Occipital lobe (tissue), 1 donor: ENCODE measurements at regions not wholly inside any gene's neighbourhood (a gene's known extent, or its start where the extent isn't known, plus 50 kb on each side); places are given as distances from the start of the nearest gene placed in this dataset.
"Not testable (repeated sequence)": the region's sequence is repeated elsewhere in the genome, so short reads cannot be mapped to it uniquely, and the experiment has no call there.

ENCODE experiments used
- DNase-seq: peaks from one replicate; lab custom pipeline; 2025; lab: John Stamatoyannopoulos, UW

DNA sequence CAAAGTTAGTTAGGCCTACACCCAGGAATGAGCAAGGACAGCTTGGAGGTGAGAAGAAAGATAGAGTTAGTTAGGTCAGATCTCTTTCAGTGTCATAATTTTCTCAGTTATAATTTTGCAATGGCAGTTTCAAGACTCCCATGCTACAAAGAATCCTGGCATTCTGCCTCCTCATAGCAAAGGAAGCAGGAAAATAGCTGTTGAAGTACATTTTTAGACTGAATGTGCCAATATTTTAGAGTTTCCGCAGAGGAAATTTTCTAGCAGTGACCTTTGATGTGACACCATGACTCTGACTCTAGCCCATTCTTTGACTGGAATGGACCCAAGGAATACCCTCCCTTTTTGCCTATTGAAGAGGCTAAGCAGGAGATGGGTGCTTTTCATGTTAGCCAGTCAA lies 371.7 kb downstream of the PIK3C3 start:
- no peak for DNase-seq

DNA sequence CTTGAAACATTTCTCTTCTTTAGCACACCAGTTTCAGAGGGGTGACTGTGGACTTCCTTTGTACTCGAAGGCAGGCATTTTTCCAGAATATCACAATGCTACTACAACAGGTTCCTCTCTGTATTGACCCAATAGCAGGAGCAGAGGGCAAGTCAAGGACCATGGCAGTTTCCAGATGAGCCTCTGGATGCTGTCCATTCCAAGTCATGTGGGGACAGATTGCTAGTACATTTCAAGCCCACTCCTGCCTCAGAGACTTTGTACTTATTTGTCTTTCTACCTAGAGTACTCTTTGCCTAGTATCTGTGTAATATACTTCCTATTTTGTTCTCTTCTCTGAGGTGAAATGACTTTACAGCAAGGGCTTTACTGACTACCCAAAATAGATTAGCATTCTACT lies 373.9 kb downstream of the PIK3C3 start:
- no peak for DNase-seq

DNA sequence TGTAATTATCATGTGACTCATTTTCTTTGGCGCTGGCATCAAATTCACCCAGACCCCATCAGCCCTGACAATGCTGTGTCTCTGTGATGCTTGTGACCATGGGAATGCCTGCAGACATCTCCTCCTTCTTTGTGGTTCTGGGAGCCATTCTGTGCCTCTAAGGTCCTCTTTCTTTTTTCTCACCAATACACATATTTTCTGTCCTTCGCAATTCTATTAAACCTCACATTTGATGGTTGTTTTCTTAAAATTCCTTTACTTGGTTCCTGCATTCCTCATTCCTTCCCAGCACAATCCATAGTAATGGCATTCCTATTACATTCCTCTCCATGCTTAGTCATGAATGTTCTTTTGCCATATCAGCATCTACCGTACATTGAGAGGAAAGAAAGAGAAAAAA lies 375.3 kb downstream of the PIK3C3 start:
- DNase-seq: no peak

DNA sequence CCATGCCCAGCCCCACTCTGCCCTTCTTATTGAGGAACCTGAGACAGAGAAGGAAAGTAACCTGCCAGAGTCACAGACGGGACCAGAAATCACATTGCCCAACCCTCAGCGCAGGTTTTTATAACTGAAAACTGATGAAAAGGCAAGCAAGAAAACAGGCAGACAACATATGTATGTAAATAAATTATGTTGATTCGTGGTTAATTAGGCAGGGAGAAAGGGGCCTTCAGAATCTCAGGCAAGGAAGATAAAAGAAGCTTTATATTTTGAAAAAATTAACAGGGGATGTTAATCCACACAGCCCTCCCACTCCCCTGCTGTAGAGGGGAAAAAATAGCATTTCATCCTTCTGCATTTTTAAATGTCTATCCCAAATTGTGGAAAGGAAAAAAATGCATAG lies 378.5 kb downstream of the PIK3C3 start:
- DNase-seq: no peak

DNA sequence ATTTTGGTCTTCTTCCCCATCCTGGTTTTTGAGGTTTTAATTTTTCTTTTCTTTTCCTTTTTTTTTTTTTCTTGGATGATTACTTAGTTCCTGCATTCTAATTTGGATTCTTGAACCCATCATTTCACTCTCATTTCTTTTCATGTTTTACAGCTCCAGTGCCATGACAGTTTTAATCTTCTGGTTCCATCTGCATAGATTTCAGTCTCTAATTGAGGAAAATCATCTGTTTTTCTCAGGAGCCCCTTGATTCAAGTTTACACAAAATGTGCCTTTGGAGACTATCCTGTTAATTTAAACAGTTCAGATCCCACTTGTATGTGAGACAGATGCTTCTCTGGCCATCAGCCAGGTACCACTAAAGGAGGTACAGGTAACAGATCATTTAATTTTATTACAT lies 379.9 kb downstream of the PIK3C3 start:
- no peak for DNase-seq

DNA sequence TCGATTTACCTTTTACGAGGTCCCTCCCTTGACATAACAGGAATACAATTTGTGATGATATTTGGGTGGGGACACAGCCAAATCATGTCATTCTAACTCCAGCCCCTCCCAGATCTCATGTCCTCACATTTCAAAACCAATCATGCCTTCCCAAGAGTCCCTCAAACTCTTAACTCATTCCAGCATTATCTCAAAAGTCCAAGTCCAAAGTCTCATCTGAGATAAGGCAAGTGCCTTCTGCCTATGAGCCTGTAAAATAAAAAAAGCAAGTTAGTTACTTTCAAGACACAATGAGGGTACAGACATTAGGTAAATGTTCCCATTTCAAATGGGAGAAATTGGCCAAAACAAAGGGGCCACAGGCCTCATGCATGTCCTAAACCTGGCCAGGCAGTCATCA lies 381.1 kb downstream of the PIK3C3 start:
- DNase-seq: no peak

DNA sequence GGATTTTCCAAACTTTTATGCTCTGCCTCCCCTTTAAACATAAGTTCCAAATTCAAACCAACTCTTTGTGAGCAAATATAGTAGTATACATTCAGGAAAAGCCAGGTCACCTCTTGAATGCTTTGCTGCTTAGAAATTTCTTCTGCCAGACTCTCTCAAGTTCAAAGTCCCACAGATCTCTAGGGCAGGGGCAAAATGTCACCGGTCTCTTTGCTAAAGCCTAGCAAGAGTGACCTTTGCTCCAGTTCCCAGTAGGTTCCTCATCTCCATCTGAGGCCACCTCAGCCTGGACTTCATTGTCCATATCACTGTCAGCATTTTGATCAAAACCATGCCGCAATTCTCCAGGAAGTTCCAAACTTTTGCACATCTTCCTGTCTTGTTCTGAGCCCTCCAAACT lies 382.3 kb downstream of the PIK3C3 start:
- DNase-seq: not testable (repeated sequence)

DNA sequence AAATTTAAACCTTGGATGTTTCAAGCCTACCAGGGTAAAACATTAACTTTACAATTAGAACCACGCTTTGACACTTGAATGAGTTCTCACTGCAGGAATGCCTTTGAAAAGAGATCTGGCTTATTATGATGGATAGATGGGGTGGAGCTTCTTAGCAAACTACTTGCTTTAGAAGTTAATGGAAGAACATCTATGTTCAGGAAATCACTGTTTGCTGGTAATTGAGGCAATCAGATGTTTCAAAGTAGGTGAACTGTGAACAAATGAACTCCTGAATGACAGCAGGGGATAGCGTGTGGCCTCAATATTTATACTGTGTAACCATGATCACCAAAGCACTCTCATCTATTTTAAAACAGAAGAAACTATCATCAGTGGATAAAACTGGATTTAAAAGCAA lies 383.6 kb downstream of the PIK3C3 start:
- no peak for DNase-seq

DNA sequence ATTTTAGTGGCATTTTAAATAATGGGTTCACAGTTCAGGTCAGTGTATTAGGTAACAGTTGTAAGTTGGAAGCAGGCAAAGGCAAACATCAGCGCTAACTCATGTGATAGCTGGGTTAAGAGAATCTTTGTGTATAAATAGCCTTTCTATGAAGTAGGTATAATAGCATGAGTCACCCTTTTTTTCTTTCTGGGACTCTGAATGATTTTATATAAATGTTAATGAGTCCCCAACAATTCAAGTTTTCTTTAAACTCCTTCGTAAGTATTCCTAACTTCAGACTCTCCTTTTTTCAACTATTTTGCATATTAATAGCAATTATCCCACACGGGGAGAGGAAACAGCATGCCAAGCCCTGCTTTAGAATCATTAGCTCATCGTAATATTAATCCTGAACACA lies 384.3 kb downstream of the PIK3C3 start:
- no peak for DNase-seq

DNA sequence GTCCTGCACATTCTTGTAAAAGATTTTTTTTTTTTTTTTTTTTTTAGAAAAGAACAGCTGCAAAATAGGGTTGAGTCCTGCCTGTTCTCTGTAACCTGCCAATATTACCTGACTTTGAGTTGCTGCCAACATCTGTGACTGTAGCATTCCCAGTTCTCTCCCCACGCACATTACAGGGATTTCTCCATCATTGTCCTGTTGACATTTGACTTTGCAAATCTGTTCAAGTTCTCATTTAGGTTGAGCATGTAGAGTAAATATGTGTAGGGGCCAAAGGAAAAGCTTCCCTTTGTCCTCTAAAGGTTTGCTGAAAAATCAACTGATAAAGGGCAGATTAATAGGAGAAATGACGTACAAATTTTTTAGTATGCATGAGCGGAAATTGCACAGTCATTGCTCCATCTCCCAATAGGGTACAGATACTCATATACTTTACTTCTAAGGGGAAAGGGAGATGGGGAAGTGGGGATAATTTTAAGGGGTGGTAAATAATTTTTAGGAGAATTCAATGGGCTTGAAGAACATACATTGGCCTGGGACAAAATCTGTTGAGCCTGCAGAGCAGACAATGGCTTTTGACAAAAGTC lies 385.5 kb downstream of the PIK3C3 start:
- no peak for DNase-seq

DNA sequence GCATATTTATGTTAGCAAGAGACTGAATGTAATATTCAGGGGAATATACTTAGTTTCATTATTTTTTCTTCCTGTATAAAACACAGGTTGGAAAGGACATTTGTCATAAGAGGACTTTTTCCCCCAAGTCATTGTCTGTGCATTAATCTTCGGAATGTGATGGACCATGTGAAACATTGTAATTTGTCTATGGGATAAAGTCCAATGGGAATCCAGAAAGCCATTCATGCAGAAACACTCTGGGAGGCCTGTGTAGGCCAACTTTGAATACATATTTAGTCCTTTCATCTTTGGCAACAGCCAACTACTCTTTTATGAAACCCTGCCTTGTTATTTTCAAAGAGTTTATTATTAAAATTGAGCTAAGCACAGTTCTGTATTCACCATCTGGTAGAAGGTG lies 386.4 kb downstream of the PIK3C3 start:
- DNase-seq: no peak

DNA sequence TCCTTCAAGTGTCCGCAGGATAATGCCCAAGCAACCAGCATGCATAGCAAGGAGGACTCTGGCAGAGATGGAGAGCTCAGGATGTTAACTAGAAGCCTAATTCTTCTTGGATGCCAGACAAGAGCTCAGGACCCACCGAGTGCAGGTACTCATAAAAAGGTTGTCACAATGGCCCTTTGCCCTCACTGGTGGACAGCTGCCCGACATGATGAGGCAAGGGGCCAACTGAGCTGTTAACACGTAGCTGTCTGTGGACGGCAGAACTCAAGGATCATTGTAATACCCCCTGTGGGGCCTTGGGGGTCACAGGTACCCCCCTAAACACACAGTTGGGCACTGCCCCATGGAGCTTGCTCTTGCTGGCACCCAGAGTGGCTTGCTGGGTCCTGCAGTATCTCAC lies 393.7 kb downstream of the PIK3C3 start:
- no peak for DNase-seq

DNA sequence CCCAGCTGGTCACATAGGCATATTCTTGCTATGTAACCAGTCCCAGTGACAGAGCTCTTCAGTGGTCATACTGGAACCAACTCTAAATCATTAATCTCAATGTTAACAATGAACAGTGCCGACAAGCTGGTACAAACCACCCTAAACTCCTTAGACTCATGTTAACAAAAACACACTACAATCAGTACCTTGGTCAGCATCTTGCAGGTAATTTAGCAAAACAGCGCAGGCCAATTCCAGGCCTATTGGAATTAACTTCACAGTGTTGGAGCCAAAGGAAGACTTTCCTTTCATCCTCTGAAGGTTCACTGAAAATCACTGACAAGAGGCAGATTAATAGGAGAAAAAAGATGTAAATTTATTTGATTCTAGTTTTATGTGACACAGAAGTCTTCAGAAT lies 396.4 kb downstream of the PIK3C3 start:
- DNase-seq: no peak

DNA sequence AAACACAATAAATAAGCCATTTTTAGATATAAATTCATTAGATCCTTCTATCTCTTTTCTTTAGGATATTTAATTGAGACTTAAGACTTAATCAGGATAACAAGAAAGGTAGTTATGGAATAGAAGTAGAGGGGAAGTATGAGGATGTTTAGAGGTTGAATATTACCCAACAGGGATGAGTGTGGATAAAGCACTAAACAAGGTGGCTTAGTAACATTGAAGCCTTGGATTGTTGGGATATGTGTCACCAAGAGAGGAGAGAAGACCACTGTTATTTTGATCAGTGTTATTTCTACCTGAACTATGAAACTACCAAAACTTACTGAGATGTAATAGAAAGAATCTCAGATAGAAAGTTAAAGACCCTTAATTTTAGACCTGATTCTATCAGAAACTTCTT lies 405.7 kb downstream of the PIK3C3 start:
- DNase-seq: no peak

DNA sequence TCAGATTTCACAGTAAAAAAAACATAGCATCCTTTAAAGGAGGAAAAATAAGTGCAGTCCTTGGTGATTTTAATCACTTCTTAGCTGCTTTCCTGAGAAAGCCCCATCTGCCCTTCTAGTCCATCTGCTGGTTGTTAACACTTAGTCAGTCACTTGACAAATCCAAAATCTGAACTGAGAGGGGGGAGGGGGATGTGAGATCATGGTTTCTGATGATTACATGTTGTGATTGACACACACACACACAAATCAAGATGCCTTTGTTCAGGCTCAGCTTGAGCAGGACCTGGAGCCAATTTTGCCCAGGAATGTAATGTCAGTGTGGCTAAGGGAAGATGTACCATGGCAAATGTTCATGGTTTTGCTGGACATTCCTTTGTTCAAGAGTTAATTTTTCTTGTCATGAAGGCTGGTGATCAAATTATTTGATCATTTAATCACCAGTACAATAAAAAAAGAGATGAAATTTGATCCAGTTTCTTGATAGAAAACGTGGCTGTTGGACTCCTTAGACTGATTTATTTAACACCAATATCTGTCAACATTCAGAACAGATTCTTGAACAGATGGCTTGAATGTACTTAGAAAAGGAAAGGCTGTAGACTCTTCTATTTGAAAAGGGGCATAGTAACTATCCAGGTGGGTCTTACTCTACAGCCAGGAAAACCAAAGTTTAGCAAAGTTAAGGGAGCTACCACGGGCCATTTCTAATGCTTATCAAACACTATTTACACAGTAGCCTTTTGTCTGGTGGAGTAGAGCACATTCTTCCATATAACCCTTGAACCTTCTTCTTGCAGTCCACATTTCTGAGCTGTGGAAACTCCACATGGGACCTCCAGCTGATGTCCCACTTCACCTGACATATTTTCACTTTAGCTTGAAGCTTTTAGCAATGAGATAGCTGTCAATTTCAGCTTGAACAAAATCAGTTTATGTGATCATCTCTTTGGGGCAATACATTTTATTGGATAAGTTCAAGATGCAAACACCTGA lies 408.7 kb downstream of the PIK3C3 start:
- DNase-seq: no peak

DNA sequence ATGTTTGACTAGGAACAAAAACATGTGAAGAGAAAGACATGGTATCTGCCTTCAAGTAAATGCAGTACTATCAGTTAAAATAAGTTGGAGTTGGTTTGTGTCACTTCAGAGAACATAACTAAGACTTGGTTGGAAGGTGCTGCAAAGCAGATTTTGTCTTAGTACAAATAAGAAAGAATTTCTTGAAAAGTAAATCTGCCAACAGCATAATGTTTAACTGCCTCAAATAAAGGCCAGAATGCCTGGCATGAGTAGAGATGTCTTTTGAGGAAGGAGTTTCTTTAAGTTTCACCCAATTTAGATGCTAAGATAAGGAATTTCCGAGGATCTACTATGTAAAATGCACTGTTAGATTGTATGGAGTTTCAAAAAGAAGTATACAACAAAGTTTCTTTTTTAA lies 409.7 kb downstream of the PIK3C3 start:
- DNase-seq: no peak

DNA sequence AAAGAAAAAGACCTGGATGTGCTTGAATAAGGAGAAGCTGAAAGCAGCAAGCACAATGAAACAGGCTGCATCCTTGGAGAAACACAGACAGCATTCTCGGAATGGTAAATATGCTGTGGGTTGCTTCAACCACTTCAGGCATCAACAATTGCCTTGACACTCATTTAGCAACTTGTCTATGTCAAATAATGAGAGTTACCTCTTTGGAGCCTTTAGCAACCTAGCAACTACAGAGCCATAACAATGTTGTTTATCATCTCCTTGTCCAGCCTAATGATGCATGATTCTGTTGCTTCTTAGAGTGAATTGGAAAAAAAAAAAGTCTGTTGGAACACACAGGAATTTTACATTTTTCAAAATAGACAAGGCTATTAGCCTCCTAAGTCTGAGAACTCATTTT lies 410.6 kb downstream of the PIK3C3 start:
- no peak for DNase-seq

DNA sequence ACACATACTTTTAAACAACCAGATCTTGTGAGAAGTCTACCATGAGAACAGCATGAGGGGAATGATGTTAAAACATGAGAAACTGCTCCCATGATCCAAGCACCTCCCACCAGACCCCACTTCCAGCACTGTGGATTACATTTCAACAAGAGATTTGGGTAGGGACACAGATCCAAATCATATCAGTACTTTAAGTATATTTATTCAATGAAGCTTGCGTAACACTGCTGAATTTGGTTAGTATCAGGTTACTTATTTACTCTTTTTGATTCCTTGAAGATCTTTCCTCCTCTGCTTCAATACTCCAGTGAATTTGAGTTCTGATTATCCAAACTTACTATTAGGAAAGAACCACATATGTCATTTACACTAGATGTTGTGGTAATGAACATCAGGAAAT lies 418.6 kb downstream of the PIK3C3 start:
- no peak for DNase-seq

DNA sequence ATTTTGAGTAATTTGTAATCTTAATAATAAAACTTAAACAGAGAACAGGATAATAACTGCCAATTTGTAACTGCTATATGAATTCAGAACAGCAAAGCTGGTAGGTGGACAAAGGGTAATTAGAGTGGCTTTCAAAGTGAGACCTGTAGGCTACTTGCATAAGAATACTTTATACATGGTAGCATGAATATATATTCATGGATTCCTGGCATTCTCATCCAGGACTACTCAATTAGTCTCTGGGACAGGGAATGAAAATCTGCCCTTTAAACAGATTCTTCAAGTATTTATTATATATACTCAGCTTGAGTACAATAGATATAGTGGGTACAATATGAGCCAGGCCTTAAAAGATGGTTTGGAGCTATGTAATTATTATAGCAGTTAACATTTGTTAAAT lies 419.9 kb downstream of the PIK3C3 start:
- no peak for DNase-seq

DNA sequence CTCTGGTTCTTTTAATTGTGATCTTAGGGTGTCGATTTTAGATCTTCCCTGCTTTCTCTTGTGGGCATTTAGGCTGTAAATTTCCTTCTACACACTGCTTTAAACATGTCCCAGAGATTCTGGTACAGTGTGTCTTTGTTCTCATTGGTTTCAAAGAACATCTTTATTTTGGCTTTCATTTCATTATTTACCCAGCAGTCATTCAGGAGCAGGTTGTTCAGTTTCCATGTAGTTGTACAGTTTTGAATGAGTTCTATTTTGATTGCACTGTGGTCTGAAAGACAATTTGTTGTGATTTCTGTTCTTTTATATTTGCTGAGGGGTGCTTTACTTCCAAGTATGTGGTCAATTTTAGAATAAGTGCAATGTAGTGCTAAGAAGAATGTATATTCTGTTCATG lies 423.8 kb downstream of the PIK3C3 start:
- not testable (repeated sequence) for DNase-seq

DNA sequence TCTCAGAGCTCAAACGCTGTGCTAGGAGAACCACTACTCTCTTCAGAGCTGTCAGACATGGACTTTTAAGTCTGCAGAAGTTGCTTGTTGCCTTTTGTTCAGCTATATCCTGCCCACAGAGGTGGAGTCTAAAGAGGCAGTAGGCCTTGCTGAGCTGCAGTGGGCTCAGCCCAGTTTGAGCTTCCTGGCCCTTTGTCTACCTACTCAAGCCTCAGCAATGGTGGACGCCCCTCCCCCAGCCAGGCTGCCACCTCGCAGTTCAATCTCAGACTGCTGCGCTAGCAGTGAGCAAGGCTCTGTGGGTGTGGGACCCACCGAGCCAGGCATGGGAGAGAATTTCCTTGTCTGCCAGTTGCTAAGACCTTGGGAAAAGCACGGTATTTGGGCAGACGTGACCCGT lies 426.2 kb downstream of the PIK3C3 start:
- not testable (repeated sequence) for DNase-seq

DNA sequence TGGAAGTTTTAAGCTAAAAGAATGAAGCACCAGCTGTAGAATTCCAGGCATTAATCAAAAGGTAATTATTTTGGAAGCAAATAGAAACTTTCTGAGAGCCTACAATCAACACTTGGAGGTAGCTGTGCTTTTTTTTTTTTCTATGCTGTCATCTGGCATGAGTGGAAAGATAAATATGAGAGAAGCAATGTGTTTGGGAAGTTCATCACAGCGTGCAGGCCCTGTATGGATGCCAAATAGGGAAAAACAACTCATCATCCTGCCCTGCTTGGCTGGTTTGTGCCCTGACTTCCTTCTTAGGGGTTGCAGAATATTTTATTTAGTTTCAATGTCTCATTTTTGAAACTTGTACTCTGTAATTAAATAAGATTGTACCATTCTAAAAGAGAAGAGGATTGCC lies 437.4 kb downstream of the PIK3C3 start:
- DNase-seq: no peak

DNA sequence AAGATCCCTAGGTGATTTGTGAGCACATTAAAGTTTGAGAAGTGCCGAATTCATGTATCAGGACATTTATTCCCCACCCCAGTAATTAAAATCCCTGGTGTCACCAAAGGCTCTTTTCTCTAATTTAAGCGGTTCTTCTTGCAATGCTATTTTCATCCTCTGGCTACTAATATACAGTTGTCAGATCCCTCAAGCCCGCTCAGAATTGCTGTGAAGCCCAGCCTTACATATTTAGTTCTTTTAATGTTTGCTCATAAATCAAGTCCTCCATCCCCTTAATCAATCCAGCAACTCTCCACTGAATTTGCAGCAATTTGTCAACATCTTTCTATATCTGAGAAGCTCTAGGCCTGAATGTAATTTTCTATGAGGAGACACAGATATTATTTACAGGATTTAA lies 437.9 kb downstream of the PIK3C3 start:
- no peak for DNase-seq
